ENCODE measurements at regions not wholly inside any gene's neighbourhood (a gene's known extent, or its start where the extent isn't known, plus 50 kb on each side); places are given as distances from the start of the nearest gene placed in this dataset.

DNA sequence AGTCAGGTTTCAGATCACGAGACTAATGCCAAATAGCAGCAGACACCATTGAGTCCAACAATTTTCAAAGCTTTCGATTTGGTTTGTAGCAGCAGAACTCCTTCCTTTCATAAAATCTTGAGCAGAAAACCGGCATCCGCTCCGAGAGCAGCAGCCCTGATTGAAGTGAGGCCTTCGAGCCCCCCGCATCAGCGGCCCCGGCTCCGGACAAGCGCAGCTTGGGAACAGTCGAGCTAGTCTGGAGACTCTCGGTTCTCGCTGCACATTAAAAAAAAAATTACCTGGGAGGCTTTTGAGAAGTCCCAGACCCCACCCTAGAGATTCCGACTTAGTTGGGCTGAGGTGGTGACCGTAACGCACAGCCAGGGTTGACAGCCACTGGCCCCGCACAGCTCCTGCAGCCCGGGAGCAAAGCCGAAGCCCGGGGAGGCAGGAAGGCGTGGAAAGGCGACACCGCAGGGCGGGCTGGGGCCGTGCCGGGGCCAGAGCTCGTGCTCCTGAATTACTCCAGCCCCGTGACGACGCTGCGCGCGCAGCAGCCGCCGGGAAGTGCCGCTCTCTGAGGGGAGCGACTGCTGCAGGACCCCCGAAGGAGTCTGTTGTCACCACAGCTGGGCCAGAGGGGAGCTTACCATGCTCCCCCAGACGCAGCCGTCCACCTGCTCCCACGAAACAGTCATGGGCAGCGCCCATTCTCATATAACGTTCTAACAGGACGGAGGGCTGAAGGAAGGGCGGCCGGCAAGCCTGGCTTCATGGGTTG is 57.8 kb downstream of the SPATA19 start:
- H3K4me3 ChIP-seq (ENCODE audit: low read depth, low read length), result peak overlapping the region; percentile 35; the same call in 1 of the 2 replicates
- H3K36me3 ChIP-seq (ENCODE audit: control insufficient read depth, insufficient read depth, low read length), result no peaks in the 10 kb centered on the region
- H3K27ac ChIP-seq (ENCODE audit: low read depth, low read length), result no peak overlapping the region
- no peaks in the 10 kb centered on the region; the same call in 1 of the 2 replicates for H3K4me1 ChIP-seq (ENCODE audit: control insufficient read depth, insufficient read depth, low read length)
- peaks cover 8% of the 10 kb centered on the region; the same call in 1 of the 2 replicates for H3K27me3 ChIP-seq (ENCODE audit: control insufficient read depth, insufficient read depth, low read length)
- no peaks in the 10 kb centered on the region for H3K9me3 ChIP-seq (ENCODE audit: control insufficient read depth, insufficient read depth, low read depth, low read length)
- H3K9ac ChIP-seq (ENCODE audit: low read length), result no peak overlapping the region

DNA sequence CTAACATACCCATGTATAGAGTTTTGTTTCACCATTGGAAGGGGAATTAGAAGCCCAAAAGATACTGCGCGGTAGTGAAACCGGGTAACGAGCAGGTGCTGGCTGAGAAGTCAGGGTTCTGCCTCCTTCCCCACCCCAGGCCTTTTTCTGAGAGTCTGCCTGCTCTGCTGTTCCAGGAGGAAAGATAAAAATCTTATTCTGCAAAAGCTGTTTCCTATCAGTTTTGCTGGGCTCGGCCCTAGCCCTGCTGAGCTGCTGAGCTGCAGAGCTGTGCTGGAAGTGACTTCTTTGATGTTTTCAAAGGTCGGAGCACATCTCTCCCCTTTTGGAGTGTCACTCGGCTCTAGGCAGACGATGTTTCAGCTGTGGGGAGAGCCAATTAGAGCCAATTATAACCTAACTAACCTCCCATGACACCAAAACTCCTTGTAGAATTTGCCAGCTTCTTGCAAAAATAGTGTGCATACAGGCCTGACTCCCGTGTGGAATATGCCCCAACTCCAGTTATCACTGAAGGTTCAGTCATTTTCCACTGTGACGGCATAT is 59.4 kb downstream of the SPATA19 start:
- no peaks in the 10 kb centered on the region for H3K36me3 ChIP-seq (ENCODE audit: control insufficient read depth, insufficient read depth, low read length)
- no peak overlapping the region for H3K4me3 ChIP-seq (ENCODE audit: low read depth, low read length)
- H3K4me1 ChIP-seq (ENCODE audit: control insufficient read depth, insufficient read depth, low read length), result no peaks in the 10 kb centered on the region; the same call in 1 of the 2 replicates
- H3K27me3 ChIP-seq (ENCODE audit: control insufficient read depth, insufficient read depth, low read length), result peaks cover 8% of the 10 kb centered on the region; the same call in 1 of the 2 replicates
- no peak overlapping the region for H3K9ac ChIP-seq (ENCODE audit: low read length)
- peaks cover 8% of the 10 kb centered on the region for H3K9me3 ChIP-seq (ENCODE audit: control insufficient read depth, insufficient read depth, low read depth, low read length)
- H3K27ac ChIP-seq (ENCODE audit: low read depth, low read length), result no peak overlapping the region

DNA sequence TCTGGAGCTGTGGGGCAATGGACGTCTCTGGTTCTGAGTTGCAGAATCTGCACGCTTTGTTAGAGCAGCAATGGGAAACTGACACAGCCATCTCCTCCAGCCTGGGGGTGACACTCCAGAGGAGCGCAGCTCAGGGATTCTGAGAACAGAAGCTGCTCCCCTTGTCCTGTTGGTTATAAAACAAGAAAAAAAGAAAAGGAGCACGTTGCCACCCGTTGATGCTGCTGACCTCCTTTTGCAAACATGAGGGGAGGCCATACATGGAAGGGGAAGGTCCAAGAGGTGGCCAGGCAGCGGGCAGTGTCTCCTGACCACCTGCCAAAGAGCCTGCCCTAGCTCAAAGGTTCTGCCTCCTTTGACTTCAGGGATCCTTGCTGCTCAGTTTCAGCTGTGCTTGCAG is 61.0 kb downstream of the SPATA19 start:
- no peak overlapping the region for H3K9ac ChIP-seq (ENCODE audit: low read length)

DNA sequence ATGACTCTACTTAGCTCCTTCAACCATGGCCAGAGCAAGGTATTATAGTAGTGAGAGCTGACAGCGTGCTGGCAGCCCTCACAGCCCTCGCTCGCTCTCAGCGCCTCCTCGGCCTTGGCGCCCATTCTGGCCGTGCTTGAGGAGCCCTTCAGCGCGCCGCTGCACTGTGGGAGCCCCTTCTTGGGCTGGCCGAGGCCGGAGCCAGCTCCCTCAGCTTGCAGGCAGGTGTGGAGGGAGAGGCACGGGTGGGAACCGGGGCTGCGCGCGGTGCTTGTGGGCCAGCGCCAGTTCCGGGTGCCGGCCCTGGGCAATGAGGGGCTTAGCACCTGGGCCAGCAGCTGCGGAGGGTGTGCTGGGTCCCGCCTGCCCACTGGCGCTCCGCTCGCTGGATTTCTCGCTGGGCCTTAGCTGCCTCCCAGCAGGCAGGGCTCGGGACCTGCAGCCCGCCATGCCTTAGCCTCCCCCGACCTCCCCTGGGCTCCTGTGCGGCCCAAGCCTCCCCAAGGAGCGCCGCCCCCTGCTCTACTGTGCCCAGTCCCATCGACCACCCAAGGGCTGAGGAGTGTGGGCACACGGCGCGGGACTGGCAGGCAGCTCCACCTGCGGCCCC is 63.1 kb downstream of the SPATA19 start:
- Histone ChIP-seq H3K9me3 (ENCODE audit: control insufficient read depth, insufficient read depth, low read depth, low read length) (peaks cover 8% of the 10 kb centered on the region), H3K27me3 (ENCODE audit: control insufficient read depth, insufficient read depth, low read length) (no peaks in the 10 kb centered on the region; the same call in 1 of the 2 replicates), H3K4me3 (ENCODE audit: low read depth, low read length) (no peak overlapping the region), H3K4me1 (ENCODE audit: control insufficient read depth, insufficient read depth, low read length) (no peaks in the 10 kb centered on the region), H3K27ac (ENCODE audit: low read depth, low read length) (no peak overlapping the region), H3K9ac (ENCODE audit: low read length) (no peak overlapping the region), H3K36me3 (ENCODE audit: control insufficient read depth, insufficient read depth, low read length) (no peaks in the 10 kb centered on the region)

More for the DNA sequence above, 61.0 kb downstream of the SPATA19 start:
- Histone ChIP-seq H3K36me3 (ENCODE audit: control insufficient read depth, insufficient read depth, low read length) (no peaks in the 10 kb centered on the region), H3K4me1 (ENCODE audit: control insufficient read depth, insufficient read depth, low read length) (no peaks in the 10 kb centered on the region), H3K9me3 (ENCODE audit: control insufficient read depth, insufficient read depth, low read depth, low read length) (peaks cover 8% of the 10 kb centered on the region), H3K27ac (ENCODE audit: low read depth, low read length) (no peak overlapping the region), H3K27me3 (ENCODE audit: control insufficient read depth, insufficient read depth, low read length) (peaks cover 8% of the 10 kb centered on the region; the same call in 1 of the 2 replicates), H3K4me3 (ENCODE audit: low read depth, low read length) (no peak overlapping the region)

DNA sequence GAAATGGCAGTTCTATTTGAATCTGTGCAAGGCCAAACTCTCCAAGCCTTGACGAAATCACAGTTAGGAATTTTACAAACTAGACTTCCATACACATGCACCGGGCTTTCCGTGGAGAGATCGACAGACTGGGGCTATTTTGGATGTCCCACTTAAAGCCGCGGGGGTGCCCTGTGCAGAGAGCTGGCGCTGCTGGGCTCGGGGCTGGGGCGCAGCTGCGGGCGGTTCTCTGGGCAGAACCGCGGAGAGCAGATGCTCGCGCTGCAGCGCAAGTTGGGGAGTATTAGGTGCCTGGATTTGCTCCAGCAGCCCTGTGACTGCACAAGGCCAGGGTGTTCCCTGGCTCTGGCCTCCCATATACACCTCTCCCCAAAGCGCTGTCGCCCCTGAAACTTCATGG is 67.2 kb downstream of the SPATA19 start:
- Histone ChIP-seq H3K9me3 (ENCODE audit: control insufficient read depth, insufficient read depth, low read depth, low read length) (peaks cover 12% of the 10 kb centered on the region), H3K36me3 (ENCODE audit: control insufficient read depth, insufficient read depth, low read length) (no peaks in the 10 kb centered on the region), H3K27me3 (ENCODE audit: control insufficient read depth, insufficient read depth, low read length) (no peaks in the 10 kb centered on the region), H3K27ac (ENCODE audit: low read depth, low read length) (no peak overlapping the region), H3K9ac (ENCODE audit: low read length) (no peak overlapping the region), H3K4me3 (ENCODE audit: low read depth, low read length) (no peak overlapping the region), H3K4me1 (ENCODE audit: control insufficient read depth, insufficient read depth, low read length) (no peaks in the 10 kb centered on the region)

DNA sequence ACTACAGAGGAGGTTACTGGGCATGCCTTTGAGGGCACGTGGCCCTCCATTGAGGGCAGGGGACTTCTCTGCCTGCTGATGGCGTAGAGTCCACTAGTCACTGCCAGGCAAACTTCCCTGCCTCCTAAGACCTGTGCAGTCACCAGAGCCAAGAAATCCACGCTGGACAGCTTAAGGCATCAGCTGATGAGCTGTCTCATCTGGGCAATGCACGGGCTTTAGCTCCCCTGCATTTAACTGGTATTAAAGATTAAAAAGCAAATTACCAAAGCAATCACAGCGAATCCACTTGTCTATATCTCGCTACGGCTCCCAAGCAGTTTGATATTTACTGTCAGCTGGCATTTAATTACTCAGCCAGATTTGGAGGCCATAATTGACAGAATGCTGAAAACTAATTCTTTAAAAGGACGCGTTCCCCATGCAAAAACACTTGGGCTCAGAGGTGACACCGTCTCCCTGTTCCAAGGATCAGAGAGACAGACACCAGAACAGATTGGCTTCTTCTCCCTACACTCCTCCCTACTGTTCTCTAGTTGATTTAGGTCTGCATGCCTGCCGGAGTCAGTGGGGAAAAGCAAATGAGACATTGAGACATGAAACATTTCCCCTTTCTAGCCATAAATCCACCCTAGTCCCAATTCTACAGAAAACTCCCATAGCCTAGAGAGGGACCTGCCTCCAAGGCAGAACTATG is 68.5 kb downstream of the SPATA19 start:
- no peak overlapping the region for H3K27ac ChIP-seq (ENCODE audit: low read depth, low read length)
- peaks cover 9% of the 10 kb centered on the region for H3K9me3 ChIP-seq (ENCODE audit: control insufficient read depth, insufficient read depth, low read depth, low read length)
- H3K36me3 ChIP-seq (ENCODE audit: control insufficient read depth, insufficient read depth, low read length), result no peaks in the 10 kb centered on the region
- H3K9ac ChIP-seq (ENCODE audit: low read length), result no peak overlapping the region
- H3K4me3 ChIP-seq (ENCODE audit: low read depth, low read length), result no peak overlapping the region
- H3K27me3 ChIP-seq (ENCODE audit: control insufficient read depth, insufficient read depth, low read length), result no peaks in the 10 kb centered on the region
- no peaks in the 10 kb centered on the region for H3K4me1 ChIP-seq (ENCODE audit: control insufficient read depth, insufficient read depth, low read length)

DNA sequence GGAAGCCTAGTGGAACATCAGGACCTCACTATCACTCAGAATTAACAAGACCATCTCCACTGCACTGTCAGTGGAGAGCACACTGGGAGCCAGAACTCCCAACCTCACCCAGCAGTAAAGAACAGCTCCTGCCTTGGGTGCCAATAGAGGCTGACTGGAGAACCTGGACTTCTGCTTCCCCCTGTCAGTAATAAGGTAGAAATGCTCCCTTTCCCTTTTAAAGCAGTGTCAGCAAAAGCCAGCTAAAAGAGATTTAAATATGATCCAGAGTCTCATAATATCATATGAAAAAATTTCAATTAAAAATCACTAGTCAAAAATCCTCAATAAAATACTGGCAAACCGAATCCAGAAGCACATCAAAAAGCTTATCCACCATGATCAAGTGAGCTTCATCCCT is 82.8 kb downstream of the SPATA19 start:
- no peak overlapping the region for H3K27ac ChIP-seq (ENCODE audit: low read depth, low read length)
- no peaks in the 10 kb centered on the region for H3K27me3 ChIP-seq (ENCODE audit: control insufficient read depth, insufficient read depth, low read length)
- no peak overlapping the region for H3K4me3 ChIP-seq (ENCODE audit: low read depth, low read length)
- H3K9ac ChIP-seq (ENCODE audit: low read length), result no peak overlapping the region
- no peaks in the 10 kb centered on the region for H3K4me1 ChIP-seq (ENCODE audit: control insufficient read depth, insufficient read depth, low read length)
- H3K9me3 ChIP-seq (ENCODE audit: control insufficient read depth, insufficient read depth, low read depth, low read length), result peaks cover 7% of the 10 kb centered on the region
- H3K36me3 ChIP-seq (ENCODE audit: control insufficient read depth, insufficient read depth, low read length), result no peaks in the 10 kb centered on the region

DNA sequence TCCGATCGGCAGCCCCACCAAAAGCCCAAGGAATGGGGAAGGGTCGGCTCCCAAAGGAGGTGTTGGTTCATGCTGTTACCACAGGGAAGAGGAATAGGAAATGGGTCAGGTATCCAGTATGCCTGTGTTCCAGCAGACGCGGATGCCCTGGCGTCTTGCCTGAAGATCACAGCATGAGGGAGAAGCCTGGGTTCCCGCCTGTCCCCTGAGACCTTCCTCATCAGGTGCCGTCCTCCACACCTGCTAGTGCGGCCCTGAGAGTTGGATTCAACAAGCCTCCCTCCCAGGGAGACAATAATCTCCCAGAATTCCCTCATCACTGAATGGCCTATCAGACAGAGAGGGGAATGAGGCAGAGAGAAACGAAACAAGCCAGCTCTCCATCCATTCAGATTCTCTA is 92.2 kb downstream of the SPATA19 start:
- no peak overlapping the region for H3K4me3 ChIP-seq (ENCODE audit: low read depth, low read length)
- H3K9ac ChIP-seq (ENCODE audit: low read length), result no peak overlapping the region
- no peaks in the 10 kb centered on the region for H3K27me3 ChIP-seq (ENCODE audit: control insufficient read depth, insufficient read depth, low read length)
- H3K4me1 ChIP-seq (ENCODE audit: control insufficient read depth, insufficient read depth, low read length), result 0 out of 2 replicates have a peak, but pooled peaks cover 3% of the 10 kb centered on the region
- peaks cover 6% of the 10 kb centered on the region; the same call in 1 of the 2 replicates for H3K9me3 ChIP-seq (ENCODE audit: control insufficient read depth, insufficient read depth, low read depth, low read length)
- no peaks in the 10 kb centered on the region for H3K36me3 ChIP-seq (ENCODE audit: control insufficient read depth, insufficient read depth, low read length)
- H3K27ac ChIP-seq (ENCODE audit: low read depth, low read length), result no peak overlapping the region

DNA sequence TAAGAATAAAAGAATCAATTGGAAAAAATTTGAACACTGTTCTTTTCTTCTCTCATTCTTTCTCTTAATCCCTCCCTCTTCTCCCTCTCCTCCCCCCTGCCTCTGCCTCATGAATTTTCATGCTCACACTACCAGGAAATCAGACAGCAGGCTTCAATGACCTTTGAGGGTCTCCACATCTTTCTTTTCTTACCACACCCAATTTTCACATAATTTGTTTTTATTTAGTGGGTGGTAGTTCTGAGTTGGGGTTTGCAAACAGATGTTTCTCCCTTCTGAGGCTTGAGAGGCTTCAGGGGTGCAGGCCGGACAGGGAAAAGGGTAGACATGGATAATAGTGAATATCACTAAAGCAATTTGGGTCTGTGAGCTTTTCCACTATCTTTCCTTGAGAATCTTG is 95.5 kb downstream of the SPATA19 start:
- H3K27ac ChIP-seq (ENCODE audit: low read depth, low read length), result no peak overlapping the region
- H3K9me3 ChIP-seq (ENCODE audit: control insufficient read depth, insufficient read depth, low read depth, low read length), result peaks cover 6% of the 10 kb centered on the region; the same call in 1 of the 2 replicates
- peaks cover 9% of the 10 kb centered on the region; the same call in 1 of the 2 replicates for H3K4me1 ChIP-seq (ENCODE audit: control insufficient read depth, insufficient read depth, low read length)
- H3K36me3 ChIP-seq (ENCODE audit: control insufficient read depth, insufficient read depth, low read length), result no peaks in the 10 kb centered on the region
- no peak overlapping the region for H3K9ac ChIP-seq (ENCODE audit: low read length)
- H3K4me3 ChIP-seq (ENCODE audit: low read depth, low read length), result no peak overlapping the region
- H3K27me3 ChIP-seq (ENCODE audit: control insufficient read depth, insufficient read depth, low read length), result no peaks in the 10 kb centered on the region

DNA sequence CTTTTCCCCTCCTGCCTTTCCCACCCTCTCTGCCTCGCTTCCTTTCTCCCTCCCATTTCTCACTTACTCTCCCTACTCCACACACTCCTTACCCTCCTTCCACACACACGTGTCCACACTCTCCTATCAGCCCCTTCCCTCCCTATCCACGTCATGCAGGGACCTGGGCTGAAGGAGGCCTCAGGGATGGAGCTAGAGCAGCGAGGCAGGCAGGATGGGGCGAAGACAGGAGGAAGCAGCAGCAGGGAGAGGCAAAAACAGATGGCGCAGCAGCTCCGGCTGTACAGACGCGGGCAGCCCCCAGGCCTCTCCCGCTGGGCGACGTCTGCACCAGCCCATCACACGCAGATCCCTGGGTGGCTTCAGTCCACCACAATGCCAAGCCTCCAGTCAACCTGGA is 97.9 kb downstream of the SPATA19 start:
- no peaks in the 10 kb centered on the region for H3K27me3 ChIP-seq (ENCODE audit: control insufficient read depth, insufficient read depth, low read length)
- H3K9ac ChIP-seq (ENCODE audit: low read length), result no peak overlapping the region
- H3K4me3 ChIP-seq (ENCODE audit: low read depth, low read length), result no peak overlapping the region
- H3K27ac ChIP-seq (ENCODE audit: low read depth, low read length), result no peak overlapping the region
- peaks cover 6% of the 10 kb centered on the region; the same call in 1 of the 2 replicates for H3K9me3 ChIP-seq (ENCODE audit: control insufficient read depth, insufficient read depth, low read depth, low read length)
- H3K4me1 ChIP-seq (ENCODE audit: control insufficient read depth, insufficient read depth, low read length), result peaks cover 9% of the 10 kb centered on the region; the same call in 1 of the 2 replicates
- H3K36me3 ChIP-seq (ENCODE audit: control insufficient read depth, insufficient read depth, low read length), result no peaks in the 10 kb centered on the region
